ENCODE measurements at regions not wholly inside any gene's neighbourhood (a gene's known extent, or its start where the extent isn't known, plus 50 kb on each side); places are given as distances from the start of the nearest gene placed in this dataset.

DNA sequence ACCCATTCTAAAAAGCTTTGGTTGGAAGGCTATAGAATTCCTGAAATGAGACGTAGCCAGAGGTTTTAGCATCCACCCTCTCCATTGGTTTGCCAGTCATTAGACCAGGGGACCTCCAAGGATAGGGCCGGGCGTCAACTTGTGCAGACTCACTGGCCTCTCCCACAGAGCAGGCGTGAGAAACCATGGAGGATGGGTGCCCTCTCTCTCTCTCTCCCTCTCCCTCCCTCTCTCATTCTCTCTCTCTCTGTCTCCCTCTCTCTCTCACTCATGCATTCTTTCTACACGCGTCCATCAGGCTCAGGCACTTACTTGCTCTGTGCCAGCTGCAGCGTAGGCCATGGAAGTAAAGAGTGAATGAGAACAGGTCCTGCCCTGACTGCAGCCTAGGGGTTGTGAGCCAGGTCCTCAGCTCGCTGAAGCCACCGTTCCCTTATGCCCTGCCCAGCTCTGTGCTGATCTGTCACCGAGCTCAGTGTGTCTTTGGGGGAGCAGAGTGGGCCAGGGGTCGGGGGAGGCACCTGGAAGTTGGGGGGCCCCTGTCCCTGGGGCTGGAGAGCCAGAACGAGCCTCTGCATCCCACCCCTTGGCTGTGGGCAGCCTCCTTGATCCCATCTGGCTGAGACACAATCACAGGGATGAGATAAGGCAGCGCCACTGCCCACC, 304.4 kb upstream of the HS6ST1 start:
- TF ChIP-seq, protein P1, sequence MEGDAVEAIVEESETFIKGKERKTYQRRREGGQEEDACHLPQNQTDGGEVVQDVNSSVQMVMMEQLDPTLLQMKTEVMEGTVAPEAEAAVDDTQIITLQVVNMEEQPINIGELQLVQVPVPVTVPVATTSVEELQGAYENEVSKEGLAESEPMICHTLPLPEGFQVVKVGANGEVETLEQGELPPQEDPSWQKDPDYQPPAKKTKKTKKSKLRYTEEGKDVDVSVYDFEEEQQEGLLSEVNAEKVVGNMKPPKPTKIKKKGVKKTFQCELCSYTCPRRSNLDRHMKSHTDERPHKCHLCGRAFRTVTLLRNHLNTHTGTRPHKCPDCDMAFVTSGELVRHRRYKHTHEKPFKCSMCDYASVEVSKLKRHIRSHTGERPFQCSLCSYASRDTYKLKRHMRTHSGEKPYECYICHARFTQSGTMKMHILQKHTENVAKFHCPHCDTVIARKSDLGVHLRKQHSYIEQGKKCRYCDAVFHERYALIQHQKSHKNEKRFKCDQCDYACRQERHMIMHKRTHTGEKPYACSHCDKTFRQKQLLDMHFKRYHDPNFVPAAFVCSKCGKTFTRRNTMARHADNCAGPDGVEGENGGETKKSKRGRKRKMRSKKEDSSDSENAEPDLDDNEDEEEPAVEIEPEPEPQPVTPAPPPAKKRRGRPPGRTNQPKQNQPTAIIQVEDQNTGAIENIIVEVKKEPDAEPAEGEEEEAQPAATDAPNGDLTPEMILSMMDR (conservative IDR thresholded peaks at IDR 0.05 in 1 of 2, IDR thresholded peaks at IDR 0.05 in 1 of 2; ENCODE audit: low read depth in 1 of 2, low read length in 2 of 2) = no peak
- TF ChIP-seq EZH2 (IDR thresholded peaks at IDR 0.05; ENCODE audit: low read length, missing control alignments) = no peak
